Nephron progenitor cell (in vitro differentiated cells): ENCODE measurements at regions not wholly inside any gene's neighbourhood (a gene's known extent, or its start where the extent isn't known, plus 50 kb on each side); places are given as distances from the start of the nearest gene placed in this dataset.

Experiments used
- DNase-seq: peaks from one replicate; pipeline ENCODE4 v3.0.0; 2021
- H3K27ac Mint-ChIP-seq: 2 replicates; pipeline ENCODE4 v1.8.0; 2021; ENCODE audit warnings: mild to moderate bottlenecking, moderate library complexity, mixed read lengths
- H3K27me3 Mint-ChIP-seq: 2 replicates; pipeline ENCODE4 v1.8.0; 2021; ENCODE audit warnings: mild to moderate bottlenecking, low read depth, mixed read lengths; ENCODE audit not compliant: poor library complexity
- H3K36me3 Mint-ChIP-seq: 2 replicates; pipeline ENCODE4 v1.8.0; 2021; ENCODE audit warnings: low read depth, mixed read lengths
- H3K4me1 Mint-ChIP-seq: 2 replicates; pipeline ENCODE4 v1.8.0; 2021; ENCODE audit warnings: mixed read lengths
- H3K4me3 Mint-ChIP-seq: 2 replicates; pipeline ENCODE4 v1.8.0; 2021; ENCODE audit warnings: mild to moderate bottlenecking, moderate library complexity, mixed read lengths
- H3K9me3 Mint-ChIP-seq: 2 replicates; pipeline ENCODE4 v1.8.0; 2021; ENCODE audit warnings: mild to moderate bottlenecking, moderate library complexity, mixed read lengths
- CTCF ChIP-seq: fragments of 200-600 bp; sonication (generic); IDR thresholded peaks from 2 replicates; pipeline ENCODE4 v1.5.0; 2021; ENCODE audit warnings: antibody characterized with exemption

GRCh38 chr14:81729622-81730021 lies 196.0 kb upstream of the SEL1L start:
- Mint-ChIP-seq H3K36me3 (no peaks in the 10 kb centered on the region), H3K4me3 (no peak overlapping the region), H3K27ac (no peak overlapping the region), H3K4me1 (peaks cover 5% of the 10 kb centered on the region), H3K9me3 (peaks cover 16% of the 10 kb centered on the region), H3K27me3 (peaks cover 3% of the 10 kb centered on the region)
- no peak for TF ChIP-seq CTCF
- DNase-seq: no peak

- DNase-seq: no peak
- Mint-ChIP-seq H3K36me3 (no peaks in the 10 kb centered on the region), H3K9me3 (peaks cover 25% of the 10 kb centered on the region), H3K4me1 (peaks cover 16% of the 10 kb centered on the region), H3K27me3 (no peaks in the 10 kb centered on the region), H3K27ac (no peak overlapping the region), H3K4me3 (no peak overlapping the region)
- no peak for TF ChIP-seq CTCF
These were observed 204.3 kb upstream of the SEL1L start for GRCh38 chr14:81737938-81738337.

- no peaks in the 10 kb centered on the region for H3K36me3 Mint-ChIP-seq
- DNase-seq: no peak
- peak overlapping the region; percentile 64 for H3K27ac Mint-ChIP-seq
- no peaks in the 10 kb centered on the region for H3K27me3 Mint-ChIP-seq
- TF ChIP-seq CTCF: no peak
- peaks cover 16% of the 10 kb centered on the region for H3K4me1 Mint-ChIP-seq
- H3K9me3 Mint-ChIP-seq: peaks cover 14% of the 10 kb centered on the region
- no peak overlapping the region for H3K4me3 Mint-ChIP-seq
These were observed 205.4 kb upstream of the SEL1L start for GRCh38 chr14:81738946-81739659.

- Mint-ChIP-seq H3K4me1 (peaks cover 47% of the 10 kb centered on the region), H3K27me3 (no peaks in the 10 kb centered on the region), H3K36me3 (no peaks in the 10 kb centered on the region), H3K9me3 (no peaks in the 10 kb centered on the region), H3K27ac (no peak overlapping the region), H3K4me3 (no peak overlapping the region)
- TF ChIP-seq CTCF: no peak
- DNase-seq: no peak
These were observed 210.0 kb upstream of the SEL1L start for GRCh38 chr14:81743605-81744004.

GRCh38 chr14:81751198-81751597 lies 217.5 kb upstream of the SEL1L start:
- H3K9me3 Mint-ChIP-seq: peaks cover 15% of the 10 kb centered on the region
- H3K36me3 Mint-ChIP-seq: peaks cover 4% of the 10 kb centered on the region
- no peaks in the 10 kb centered on the region for H3K27me3 Mint-ChIP-seq
- peaks cover 31% of the 10 kb centered on the region for H3K4me1 Mint-ChIP-seq
- H3K4me3 Mint-ChIP-seq: no peak overlapping the region
- no peak for TF ChIP-seq CTCF
- no peak for DNase-seq
- H3K27ac Mint-ChIP-seq: no peak overlapping the region

- DNase-seq: no peak
- Mint-ChIP-seq H3K4me1 (no peaks in the 10 kb centered on the region), H3K9me3 (peaks cover 9% of the 10 kb centered on the region), H3K27me3 (no peaks in the 10 kb centered on the region), H3K36me3 (peaks cover 8% of the 10 kb centered on the region), H3K27ac (no peak overlapping the region), H3K4me3 (no peak overlapping the region)
- no peak for TF ChIP-seq CTCF
These were observed 225.9 kb upstream of the SEL1L start for GRCh38 chr14:81759541-81759940.
